ENCODE measurements at regions not wholly inside any gene's neighbourhood (a gene's known extent, or its start where the extent isn't known, plus 50 kb on each side); places are given as distances from the start of the nearest gene placed in this dataset.

DNA sequence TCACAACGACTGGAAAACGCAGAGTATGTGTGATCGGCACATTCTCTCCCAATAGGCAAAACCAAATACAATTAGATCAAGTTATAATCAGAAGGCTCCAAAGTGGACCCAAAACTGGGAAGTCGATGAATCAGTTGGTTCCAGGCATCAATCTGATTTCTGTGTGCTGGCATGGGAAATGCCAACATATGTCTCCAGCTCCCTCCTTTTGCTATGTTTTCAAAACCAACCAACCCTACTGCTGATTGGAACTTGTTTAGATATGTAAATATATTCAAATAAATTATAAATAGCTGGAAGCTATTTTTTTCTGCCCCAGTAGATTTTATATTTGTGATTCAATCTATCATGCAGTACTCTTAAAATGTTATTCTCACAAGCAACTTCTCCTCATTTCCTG, 284.2 kb downstream of the HS3ST3B1 start:
- Histone ChIP-seq H3K9me3 (no peaks in the 10 kb centered on the region), H3K36me3 (no peaks in the 10 kb centered on the region), H3K4me3 (no peak overlapping the region), H3K27ac (no peak overlapping the region), H3K4me1 (no peaks in the 10 kb centered on the region), H3K27me3 (no peaks in the 10 kb centered on the region)
- DNase-seq (no peak), ATAC-seq (no peak)
- TF ChIP-seq, protein P1, sequence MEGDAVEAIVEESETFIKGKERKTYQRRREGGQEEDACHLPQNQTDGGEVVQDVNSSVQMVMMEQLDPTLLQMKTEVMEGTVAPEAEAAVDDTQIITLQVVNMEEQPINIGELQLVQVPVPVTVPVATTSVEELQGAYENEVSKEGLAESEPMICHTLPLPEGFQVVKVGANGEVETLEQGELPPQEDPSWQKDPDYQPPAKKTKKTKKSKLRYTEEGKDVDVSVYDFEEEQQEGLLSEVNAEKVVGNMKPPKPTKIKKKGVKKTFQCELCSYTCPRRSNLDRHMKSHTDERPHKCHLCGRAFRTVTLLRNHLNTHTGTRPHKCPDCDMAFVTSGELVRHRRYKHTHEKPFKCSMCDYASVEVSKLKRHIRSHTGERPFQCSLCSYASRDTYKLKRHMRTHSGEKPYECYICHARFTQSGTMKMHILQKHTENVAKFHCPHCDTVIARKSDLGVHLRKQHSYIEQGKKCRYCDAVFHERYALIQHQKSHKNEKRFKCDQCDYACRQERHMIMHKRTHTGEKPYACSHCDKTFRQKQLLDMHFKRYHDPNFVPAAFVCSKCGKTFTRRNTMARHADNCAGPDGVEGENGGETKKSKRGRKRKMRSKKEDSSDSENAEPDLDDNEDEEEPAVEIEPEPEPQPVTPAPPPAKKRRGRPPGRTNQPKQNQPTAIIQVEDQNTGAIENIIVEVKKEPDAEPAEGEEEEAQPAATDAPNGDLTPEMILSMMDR (IDR thresholded peaks at IDR 0.05): no peak
- no peak for TF ChIP-seq POLR2A (IDR thresholded peaks at IDR 0.05)
- intact Hi-C loops (cut with DNase I): no loop called here
- 83% methylated on average over 4 of the region's 4 CpGs for WGBS (ENCODE audit: insufficient coverage, low coverage, low lambda C conversion rate, missing lambda C conversion rate)

DNA sequence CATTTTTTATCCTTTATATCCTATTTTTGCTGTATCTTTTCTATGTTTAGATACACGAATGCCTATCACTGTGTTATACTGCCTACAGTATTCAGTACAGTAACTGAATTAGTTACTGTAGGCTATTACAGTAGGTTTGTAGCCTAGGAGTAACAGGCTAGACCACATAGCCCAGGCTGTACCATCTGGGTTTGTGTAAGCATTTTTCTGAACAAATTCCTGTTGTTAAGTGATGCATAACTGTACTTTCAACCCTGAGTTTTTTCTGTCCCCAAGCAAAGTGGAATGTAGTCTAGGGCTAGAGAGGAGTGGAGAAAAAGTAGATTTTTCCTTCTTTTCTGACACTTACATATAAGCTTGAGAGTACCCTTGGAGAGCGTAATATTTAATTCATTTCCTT, 282.1 kb downstream of the HS3ST3B1 start:
- ATAC-seq (no peak), DNase-seq (no peak)
- no peaks in the 10 kb centered on the region for H3K36me3 ChIP-seq
- 86% methylated on average over 2 of the region's 2 CpGs for WGBS (ENCODE audit: insufficient coverage, low coverage, low lambda C conversion rate, missing lambda C conversion rate)
- no peak overlapping the region for H3K27ac ChIP-seq
- no peak for TF ChIP-seq POLR2A (IDR thresholded peaks at IDR 0.05)
- TF ChIP-seq, protein P1 (IDR thresholded peaks at IDR 0.05): no peak
- intact Hi-C loops (cut with DNase I): no loop called here
- H3K4me3 ChIP-seq: no peak overlapping the region
- H3K4me1 ChIP-seq: no peaks in the 10 kb centered on the region
- no peaks in the 10 kb centered on the region for H3K9me3 ChIP-seq
- H3K27me3 ChIP-seq: no peaks in the 10 kb centered on the region

DNA sequence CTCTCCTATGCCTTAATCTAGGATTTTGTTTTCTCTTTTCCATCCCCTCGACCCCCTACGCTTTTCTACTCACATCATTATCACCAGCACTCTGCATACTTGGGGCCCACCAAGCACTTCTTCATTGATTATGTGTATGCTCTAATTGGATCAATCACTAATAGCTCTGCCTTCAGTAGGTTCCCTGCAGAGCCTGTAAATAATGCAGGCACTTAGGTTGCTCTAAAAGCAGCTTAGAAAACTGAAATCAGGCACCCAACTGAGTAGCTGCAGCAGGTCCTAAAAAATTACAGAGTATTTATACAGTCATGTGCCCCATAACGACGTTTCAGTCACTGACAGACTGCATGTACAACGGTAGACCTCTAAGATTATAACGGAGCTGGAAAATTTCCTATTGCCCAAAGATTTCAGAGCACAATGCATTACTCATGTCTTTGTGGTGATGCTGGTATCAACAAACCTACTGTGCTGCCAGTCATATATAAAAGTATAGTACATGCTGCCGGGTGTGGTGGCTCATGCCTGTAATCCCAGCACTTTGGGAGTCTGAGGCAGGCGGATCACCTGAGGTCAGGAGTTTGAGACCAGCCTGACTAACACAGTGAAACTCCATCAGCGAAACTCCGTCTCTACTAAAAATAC, 280.4 kb downstream of the HS3ST3B1 start:
- ATAC-seq (no peak), DNase-seq (no peak)
- Histone ChIP-seq H3K4me3 (no peak overlapping the region), H3K36me3 (no peaks in the 10 kb centered on the region), H3K4me1 (no peaks in the 10 kb centered on the region), H3K27ac (no peak overlapping the region), H3K27me3 (no peaks in the 10 kb centered on the region), H3K9me3 (no peaks in the 10 kb centered on the region)
- no peak for TF ChIP-seq POLR2A (IDR thresholded peaks at IDR 0.05)
- TF ChIP-seq, protein P1 (IDR thresholded peaks at IDR 0.05): no peak
- 84% methylated on average over 10 of the region's 10 CpGs for WGBS (ENCODE audit: insufficient coverage, low coverage, low lambda C conversion rate, missing lambda C conversion rate)
- intact Hi-C loops (cut with DNase I): no loop called here

DNA sequence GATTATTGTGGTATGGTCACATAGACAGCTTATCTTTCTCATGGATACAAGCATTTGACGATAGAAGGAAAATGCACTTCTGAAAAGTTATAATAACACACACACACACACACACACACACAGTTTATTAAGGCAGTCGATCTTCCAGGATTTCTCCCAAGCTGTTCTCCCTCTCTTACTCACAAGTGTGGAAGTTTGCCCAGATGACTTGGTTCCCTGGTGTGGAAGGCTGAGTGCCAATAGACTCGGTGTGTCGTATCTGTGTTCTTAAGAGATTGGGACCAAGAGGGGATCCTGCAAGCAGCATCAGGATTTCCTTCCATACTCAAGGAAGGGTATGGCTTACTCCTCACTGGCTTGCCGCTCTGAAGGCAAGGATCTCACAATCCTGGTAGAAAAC, 279.6 kb downstream of the HS3ST3B1 start:
- intact Hi-C loops (cut with DNase I): no loop called here
- Histone ChIP-seq H3K4me1 (peaks cover 0 to under 1% (median 0%) of the 10 kb centered on the region in 4 donors), H3K27me3 (no peaks in the 10 kb centered on the region), H3K9me3 (no peaks in the 10 kb centered on the region), H3K4me3 (no peak overlapping the region), H3K36me3 (no peaks in the 10 kb centered on the region), H3K27ac (no peak overlapping the region)
- 75% methylated on average over 3 of the region's 5 CpGs for WGBS (ENCODE audit: insufficient coverage, low coverage, low lambda C conversion rate, missing lambda C conversion rate)
- ATAC-seq (no peak), DNase-seq (no peak)
- TF ChIP-seq POLR2A (IDR thresholded peaks at IDR 0.05): no peak
- TF ChIP-seq, protein P1 (IDR thresholded peaks at IDR 0.05): no peak

GRCh38 chr17:14579716-14580115, 278.8 kb downstream of the HS3ST3B1 start:
- Histone ChIP-seq H3K4me1 (peaks cover 0 to 5% (median 0%) of the 10 kb centered on the region in 4 donors), H3K36me3 (no peaks in the 10 kb centered on the region), H3K9me3 (no peaks in the 10 kb centered on the region), H3K27ac (no peak overlapping the region), H3K27me3 (no peaks in the 10 kb centered on the region), H3K4me3 (no peak overlapping the region)
- WGBS (ENCODE audit: insufficient coverage, low coverage, low lambda C conversion rate, missing lambda C conversion rate): 81% methylated on average over 3 of the region's 3 CpGs
- ATAC-seq (no peak), DNase-seq (no peak)
- intact Hi-C loops (cut with DNase I): no loop called here
- TF ChIP-seq, protein P1 (IDR thresholded peaks at IDR 0.05): no peak
- TF ChIP-seq POLR2A (IDR thresholded peaks at IDR 0.05): no peak

Data from right lobe of liver (tissue), 6 donors.